SJSA1 (cell line): ENCODE measurements at regions not wholly inside any gene's neighbourhood (a gene's known extent, or its start where the extent isn't known, plus 50 kb on each side); places are given as distances from the start of the nearest gene placed in this dataset.
A peak's percentile ranks its signal among the peaks of the same experiment; 100 is the strongest.

Experiments
- DNase-seq, 2 experiments: peaks; one replicate each; pipeline ENCODE4 v3.0.0-alpha.2; 2015 to 2020; ENCODE audit warnings: low spot score in 2 of 2, low read depth in 1 of 2
- H3K27ac ChIP-seq: fragments of 250-450 bp; sonication (Bioruptor Pico); 2 replicates; pipeline ENCODE4 v1.5.1; 2020; ENCODE audit warnings: mild to moderate bottlenecking, moderate library complexity
- H3K27me3 ChIP-seq: fragments of 250-450 bp; sonication (Bioruptor Pico); replicated peaks from 2 replicates; pipeline ENCODE4 v1.5.1; 2020; ENCODE audit warnings: mild to moderate bottlenecking, moderate library complexity
- H3K36me3 ChIP-seq: fragments of 250-450 bp; sonication (Bioruptor Pico); 2 replicates; pipeline ENCODE4 v1.5.1; 2020; ENCODE audit warnings: mild to moderate bottlenecking
- H3K4me1 ChIP-seq: fragments of 250-450 bp; sonication (Bioruptor Pico); replicated peaks from 2 replicates; pipeline ENCODE4 v1.6.1; 2021; ENCODE audit warnings: mild to moderate bottlenecking
- H3K4me3 ChIP-seq: fragments of 250-450 bp; sonication (Bioruptor Pico); 2 replicates; pipeline ENCODE4 v1.5.1; 2020; ENCODE audit warnings: mild to moderate bottlenecking
- H3K9me3 ChIP-seq: fragments of 250-450 bp; sonication (Bioruptor Pico); replicated peaks from 2 replicates; pipeline ENCODE4 v1.5.1; 2020; ENCODE audit warnings: mild to moderate bottlenecking

GRCh38 chr22:22414266-22414665, 94.3 kb downstream of the ZNF280B start:
- DNase-seq: no peak
- no peaks in the 10 kb centered on the region for H3K4me1 ChIP-seq
- no peaks in the 10 kb centered on the region for H3K36me3 ChIP-seq
- H3K4me3 ChIP-seq: no peak overlapping the region
- H3K27ac ChIP-seq: no peak overlapping the region
- peaks cover 27% of the 10 kb centered on the region for H3K27me3 ChIP-seq
- no peaks in the 10 kb centered on the region for H3K9me3 ChIP-seq

DNA sequence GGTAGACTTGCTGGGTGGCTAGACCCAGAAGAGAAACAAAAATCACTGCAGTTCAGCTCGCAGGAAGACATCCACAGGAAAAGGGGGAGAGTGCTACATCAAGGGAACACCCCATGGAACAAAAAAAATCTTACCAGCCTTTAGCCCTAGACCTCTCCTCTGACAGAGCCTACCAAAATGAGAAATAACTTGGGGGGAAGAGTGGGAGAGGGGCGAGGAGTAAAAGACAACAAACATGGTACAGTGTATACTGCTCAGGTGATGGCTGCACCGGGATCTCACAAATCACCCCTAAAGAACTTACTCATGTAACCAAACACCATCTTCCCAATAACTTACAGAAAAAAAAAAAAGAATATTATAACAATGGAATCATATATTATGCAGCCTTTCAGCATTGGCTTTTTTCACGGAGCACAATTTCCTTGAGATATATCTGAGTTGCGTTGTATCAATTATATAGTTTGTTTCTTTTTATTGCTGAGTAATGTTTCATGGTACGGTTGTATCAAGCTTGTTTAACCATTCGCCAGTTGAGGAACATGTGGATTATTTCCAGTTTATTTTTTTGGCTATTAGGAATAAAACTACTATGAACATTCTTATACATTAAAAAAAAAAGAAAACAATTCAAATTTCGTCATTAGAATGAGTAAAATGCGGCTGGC, 90.9 kb downstream of the ZNF280B start:
- H3K27ac ChIP-seq: no peak overlapping the region
- no peaks in the 10 kb centered on the region for H3K4me1 ChIP-seq
- no peak for DNase-seq
- peaks cover 50% of the 10 kb centered on the region for H3K27me3 ChIP-seq
- H3K4me3 ChIP-seq: no peak overlapping the region
- H3K36me3 ChIP-seq: no peaks in the 10 kb centered on the region
- no peaks in the 10 kb centered on the region for H3K9me3 ChIP-seq

DNA sequence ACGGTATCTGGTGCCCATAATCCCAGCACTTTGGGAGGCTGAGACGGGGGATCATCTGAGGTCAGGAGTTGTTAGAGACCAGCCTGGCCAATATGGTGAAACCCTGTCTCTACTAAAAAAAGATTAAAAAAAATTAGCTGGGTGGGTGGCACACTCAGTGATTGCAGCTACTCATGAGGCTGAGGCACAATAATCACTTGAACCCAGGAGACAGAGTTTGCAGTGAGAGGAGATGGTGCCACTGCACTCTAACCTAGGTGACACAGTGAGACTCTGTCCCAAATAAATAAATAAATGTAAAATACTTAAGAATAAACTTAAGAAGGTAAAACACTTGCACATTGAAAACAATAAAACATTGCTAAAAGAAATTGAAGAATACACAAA, 90.4 kb downstream of the ZNF280B start:
- Histone ChIP-seq H3K27me3 (peaks cover 50% of the 10 kb centered on the region), H3K4me3 (no peak overlapping the region), H3K4me1 (no peaks in the 10 kb centered on the region), H3K9me3 (no peaks in the 10 kb centered on the region), H3K27ac (no peak overlapping the region), H3K36me3 (no peaks in the 10 kb centered on the region)
- no peak for DNase-seq

DNA sequence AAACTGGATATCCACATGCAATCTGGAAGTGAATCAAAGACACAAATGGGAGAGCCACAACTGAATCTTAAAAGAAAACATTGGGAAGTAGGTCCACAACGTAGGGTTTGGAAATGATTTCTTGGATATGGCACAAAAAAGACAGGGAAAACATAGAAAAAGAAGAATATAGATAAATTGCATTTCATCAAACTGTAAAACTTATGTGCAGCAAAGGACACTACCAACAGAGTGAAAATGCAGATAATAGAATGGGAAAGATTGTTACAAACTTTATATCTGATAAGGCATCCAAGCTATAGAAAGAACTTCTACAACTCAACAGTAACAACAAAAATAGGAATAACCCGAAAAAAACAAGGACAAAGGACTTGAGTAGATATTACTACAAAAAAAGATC, 89.6 kb downstream of the ZNF280B start:
- Histone ChIP-seq H3K36me3 (no peaks in the 10 kb centered on the region), H3K4me3 (no peak overlapping the region), H3K27ac (no peak overlapping the region), H3K9me3 (no peaks in the 10 kb centered on the region), H3K4me1 (no peaks in the 10 kb centered on the region), H3K27me3 (peaks cover 58% of the 10 kb centered on the region)
- no peak for DNase-seq

DNA sequence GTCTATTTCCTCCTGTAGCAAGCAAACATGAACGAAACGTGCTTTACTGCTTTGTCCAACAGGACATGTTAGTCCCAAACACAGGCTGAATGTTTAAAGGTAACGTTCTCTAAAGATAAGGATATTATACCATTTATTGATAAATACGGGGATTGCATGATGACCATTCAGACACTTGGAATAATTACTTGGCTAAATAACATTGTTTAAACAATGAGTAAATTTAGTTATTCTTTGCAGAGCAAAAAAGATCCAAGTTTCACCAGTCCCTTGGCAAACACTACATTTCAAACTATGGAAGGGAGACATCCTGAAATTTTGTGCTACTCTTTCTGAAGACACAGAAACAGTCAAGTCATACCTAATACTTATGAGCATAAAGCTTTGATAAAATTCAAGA, 88.0 kb downstream of the ZNF280B start:
- Histone ChIP-seq H3K36me3 (no peaks in the 10 kb centered on the region), H3K27ac (no peak overlapping the region), H3K4me1 (no peaks in the 10 kb centered on the region), H3K27me3 (peaks cover 56% of the 10 kb centered on the region), H3K4me3 (no peak overlapping the region), H3K9me3 (no peaks in the 10 kb centered on the region)
- DNase-seq: no peak

GRCh38 chr22:22421392-22421791, 87.2 kb downstream of the ZNF280B start:
- no peaks in the 10 kb centered on the region for H3K4me1 ChIP-seq
- peaks cover 56% of the 10 kb centered on the region for H3K27me3 ChIP-seq
- H3K4me3 ChIP-seq: no peak overlapping the region
- no peak for DNase-seq
- no peaks in the 10 kb centered on the region for H3K9me3 ChIP-seq
- no peaks in the 10 kb centered on the region for H3K36me3 ChIP-seq
- no peak overlapping the region for H3K27ac ChIP-seq

- peak; percentile 11 to 63 for DNase-seq
- Histone ChIP-seq H3K9me3 (no peaks in the 10 kb centered on the region), H3K27ac (no peak overlapping the region), H3K36me3 (no peaks in the 10 kb centered on the region), H3K4me1 (no peaks in the 10 kb centered on the region), H3K27me3 (peaks cover 56% of the 10 kb centered on the region), H3K4me3 (no peak overlapping the region)
Measured at GRCh38 chr22:22422629-22423112, 85.9 kb downstream of the ZNF280B start.

GRCh38 chr22:22423681-22424080, 84.9 kb downstream of the ZNF280B start:
- Histone ChIP-seq H3K9me3 (no peaks in the 10 kb centered on the region), H3K27me3 (peaks cover 47% of the 10 kb centered on the region), H3K36me3 (no peaks in the 10 kb centered on the region), H3K27ac (no peak overlapping the region), H3K4me1 (no peaks in the 10 kb centered on the region), H3K4me3 (no peak overlapping the region)
- DNase-seq: no peak

- peak in 1 of 2 experiments; percentile 5 for DNase-seq
- Histone ChIP-seq H3K36me3 (no peaks in the 10 kb centered on the region), H3K9me3 (no peaks in the 10 kb centered on the region), H3K4me1 (no peaks in the 10 kb centered on the region), H3K27me3 (peaks cover 45% of the 10 kb centered on the region), H3K27ac (no peak overlapping the region), H3K4me3 (no peak overlapping the region)
Measured at GRCh38 chr22:22424210-22424800, 84.2 kb downstream of the ZNF280B start.

- Histone ChIP-seq H3K27ac (no peak overlapping the region), H3K27me3 (peaks cover 41% of the 10 kb centered on the region), H3K4me1 (no peaks in the 10 kb centered on the region), H3K4me3 (no peak overlapping the region), H3K36me3 (no peaks in the 10 kb centered on the region), H3K9me3 (no peaks in the 10 kb centered on the region)
- DNase-seq: no peak
Measured at GRCh38 chr22:22424956-22425355, 83.6 kb downstream of the ZNF280B start.

GRCh38 chr22:22425356-22425755, 83.2 kb downstream of the ZNF280B start:
- H3K4me3 ChIP-seq: no peak overlapping the region
- no peaks in the 10 kb centered on the region for H3K9me3 ChIP-seq
- no peaks in the 10 kb centered on the region for H3K4me1 ChIP-seq
- peaks cover 37% of the 10 kb centered on the region for H3K27me3 ChIP-seq
- no peak overlapping the region for H3K27ac ChIP-seq
- no peak for DNase-seq
- H3K36me3 ChIP-seq: no peaks in the 10 kb centered on the region

- no peaks in the 10 kb centered on the region for H3K9me3 ChIP-seq
- DNase-seq: no peak
- no peaks in the 10 kb centered on the region for H3K4me1 ChIP-seq
- peaks cover 36% of the 10 kb centered on the region for H3K27me3 ChIP-seq
- H3K36me3 ChIP-seq: no peaks in the 10 kb centered on the region
- no peak overlapping the region for H3K4me3 ChIP-seq
- H3K27ac ChIP-seq: no peak overlapping the region
Measured at GRCh38 chr22:22425783-22426624, 82.5 kb downstream of the ZNF280B start.

- Histone ChIP-seq H3K9me3 (no peaks in the 10 kb centered on the region), H3K4me1 (no peaks in the 10 kb centered on the region), H3K4me3 (no peak overlapping the region), H3K27me3 (peaks cover 21% of the 10 kb centered on the region), H3K36me3 (no peaks in the 10 kb centered on the region), H3K27ac (no peak overlapping the region)
- no peak for DNase-seq
Measured at GRCh38 chr22:22427542-22428065, 80.9 kb downstream of the ZNF280B start.
